ENCODE measurements at regions not wholly inside any gene's neighbourhood (a gene's known extent, or its start where the extent isn't known, plus 50 kb on each side); places are given as distances from the start of the nearest gene placed in this dataset.

GRCh38 chr12:23253191-23253590, 628.2 kb downstream of the ETNK1 start:
- TF ChIP-seq CTCF (IDR thresholded peaks at IDR 0.05 in 8 of 11, conservative IDR thresholded peaks at IDR 0.05 in 3 of 11): no peak
- TF ChIP-seq POLR2AphosphoS5 (IDR thresholded peaks at IDR 0.05): no peak

Data from spleen (tissue), 7 donors.